D341Med (cell line): ENCODE measurements at regions not wholly inside any gene's neighbourhood (a gene's known extent, or its start where the extent isn't known, plus 50 kb on each side); places are given as distances from the start of the nearest gene placed in this dataset.
"Not testable (repeated sequence)": the region's sequence is repeated elsewhere in the genome, so short reads cannot be mapped to it uniquely, and the experiment has no call there.

ENCODE experiments used
- DNase-seq: peaks from one replicate; pipeline ENCODE4 v3.0.0; 2012; ENCODE audit warnings: low spot score

DNA sequence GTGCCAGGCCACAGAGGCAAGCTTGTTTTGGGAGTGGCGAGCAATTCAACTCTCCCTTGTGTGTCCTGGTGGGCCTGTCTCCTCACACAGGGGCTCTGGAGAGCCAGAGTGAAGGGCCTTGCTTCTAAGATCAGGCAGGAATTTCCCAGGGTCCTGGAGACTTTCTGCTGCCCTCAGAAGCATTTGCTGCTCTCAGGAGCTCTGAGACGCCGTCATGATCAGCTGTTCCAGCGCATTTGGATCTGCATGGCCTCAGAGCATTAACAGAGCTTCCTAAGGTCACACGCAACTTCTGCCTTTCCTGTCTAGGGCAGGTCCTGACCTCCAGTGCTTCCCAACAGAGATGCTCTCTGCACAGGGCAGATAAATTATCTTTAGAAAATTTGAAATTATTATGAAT is 52.2 kb upstream of the C10orf90 start:
- DNase-seq, result no peak

DNA sequence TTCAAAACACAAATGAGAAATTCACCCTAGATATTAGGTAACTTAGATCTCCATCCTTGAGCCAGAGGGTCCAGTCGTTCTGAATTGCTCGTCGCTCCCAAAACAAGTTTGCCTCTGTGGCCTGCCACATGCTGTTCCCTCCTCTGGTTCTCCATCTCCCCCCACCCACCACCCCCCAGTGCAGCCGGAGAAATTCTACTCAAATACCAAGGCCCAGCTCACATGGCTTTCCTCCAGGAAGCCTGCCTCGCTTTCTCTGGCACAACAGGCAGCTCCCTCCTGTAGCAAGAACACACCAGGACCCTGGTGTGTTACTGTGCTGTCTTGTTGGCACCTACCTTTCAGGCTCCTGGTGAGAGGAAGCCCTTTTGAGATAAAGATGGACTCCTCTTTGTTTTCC is 52.7 kb upstream of the C10orf90 start:
- no peak for DNase-seq

DNA sequence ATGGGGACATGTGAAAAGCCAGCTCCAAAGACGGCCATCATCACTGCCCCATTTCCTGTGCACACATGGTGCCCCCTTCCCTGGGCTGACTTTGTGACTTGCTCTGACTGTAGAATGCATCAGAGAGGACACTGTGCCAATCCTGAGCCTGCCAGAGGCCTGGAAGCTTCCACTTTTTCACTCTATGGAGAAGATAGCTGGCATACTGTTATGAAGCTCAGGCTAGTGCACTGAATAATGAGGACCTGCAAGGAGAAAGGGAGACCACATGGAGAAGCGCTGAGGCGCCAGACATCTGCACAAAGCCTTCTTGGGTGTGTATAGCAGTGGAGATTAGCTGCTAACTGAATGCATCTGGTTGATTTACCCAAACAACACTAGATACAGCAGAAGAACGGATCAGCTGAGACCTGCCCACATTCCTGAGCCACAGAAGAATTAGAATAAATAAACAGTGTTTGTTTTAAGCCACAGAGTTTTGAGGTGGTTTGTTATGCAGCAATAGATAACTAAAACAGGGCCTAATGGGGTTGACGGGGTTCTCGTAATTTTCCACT is 58.9 kb upstream of the C10orf90 start:
- DNase-seq, result no peak

DNA sequence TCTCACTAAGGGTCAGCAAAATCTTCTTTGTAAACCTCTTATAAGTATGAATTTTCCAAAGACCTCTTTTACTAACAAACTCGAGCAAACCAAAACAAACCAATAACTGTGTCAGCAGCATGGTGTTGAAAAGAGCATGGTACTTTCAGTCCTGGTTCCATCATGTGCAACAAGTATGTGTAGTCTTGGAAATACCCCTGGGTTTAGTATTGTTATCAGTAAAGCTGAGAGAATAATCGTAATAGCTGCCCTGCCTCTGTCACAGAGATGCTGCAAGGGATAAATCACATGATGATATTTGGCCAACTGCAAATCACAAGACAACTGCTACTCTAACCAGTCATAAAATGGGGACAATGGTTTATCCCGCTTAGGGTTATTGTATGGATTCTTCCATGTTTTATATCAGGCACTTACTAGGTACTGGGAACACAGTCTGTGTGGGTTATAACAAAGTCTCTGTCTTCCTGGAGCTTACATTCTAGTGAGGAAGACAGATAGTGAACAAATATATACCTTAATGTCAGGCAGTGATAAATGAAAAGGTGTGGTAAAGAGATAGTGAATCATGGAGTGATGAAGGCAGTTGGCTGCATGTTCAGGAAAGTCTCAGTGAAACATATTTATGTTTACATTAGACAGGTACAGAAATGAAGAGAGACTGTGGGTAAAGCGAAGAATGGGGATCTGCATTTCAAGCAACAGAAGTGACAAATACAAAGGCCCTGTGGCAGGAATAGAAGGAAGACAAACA is 60.5 kb upstream of the C10orf90 start:
- no peak for DNase-seq

DNA sequence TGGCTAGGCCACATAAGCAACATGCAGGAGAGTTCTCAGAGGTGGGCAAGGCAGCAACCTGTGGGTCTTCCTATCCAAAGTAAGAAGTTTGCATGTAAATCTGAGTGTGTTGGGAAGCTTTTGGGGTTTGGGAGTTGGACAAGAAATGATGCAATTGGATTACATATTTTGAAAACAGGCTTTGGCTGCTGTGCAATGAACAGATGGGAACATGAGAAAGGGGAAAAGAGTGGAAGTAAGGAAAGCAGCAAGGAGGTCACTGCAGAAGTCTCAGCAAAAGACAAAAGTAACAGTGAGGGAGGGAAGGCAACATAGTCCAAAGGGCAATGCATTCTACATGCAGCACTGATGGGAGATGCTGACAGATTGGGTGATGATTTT is 61.1 kb upstream of the C10orf90 start:
- DNase-seq, result no peak

DNA sequence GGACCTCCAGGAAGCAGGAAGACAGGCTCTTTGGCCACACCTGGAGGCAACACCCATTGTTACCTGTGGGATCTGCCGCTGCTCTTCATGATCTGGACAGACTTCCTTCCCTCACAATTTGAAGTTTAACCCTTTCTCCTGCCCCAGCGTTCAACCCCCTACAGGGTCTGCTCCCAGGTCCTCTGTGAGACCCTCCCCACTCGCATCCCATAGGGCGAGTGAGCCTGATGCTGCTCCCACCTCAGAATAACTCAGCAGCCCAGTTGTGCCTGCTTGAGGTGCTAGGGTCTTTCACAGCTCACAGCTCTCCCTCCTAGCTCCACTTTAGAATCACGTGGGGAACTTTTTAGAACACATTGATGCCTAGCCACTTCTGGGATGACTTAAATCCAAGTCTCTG is 61.8 kb upstream of the C10orf90 start:
- DNase-seq, result no peak

DNA sequence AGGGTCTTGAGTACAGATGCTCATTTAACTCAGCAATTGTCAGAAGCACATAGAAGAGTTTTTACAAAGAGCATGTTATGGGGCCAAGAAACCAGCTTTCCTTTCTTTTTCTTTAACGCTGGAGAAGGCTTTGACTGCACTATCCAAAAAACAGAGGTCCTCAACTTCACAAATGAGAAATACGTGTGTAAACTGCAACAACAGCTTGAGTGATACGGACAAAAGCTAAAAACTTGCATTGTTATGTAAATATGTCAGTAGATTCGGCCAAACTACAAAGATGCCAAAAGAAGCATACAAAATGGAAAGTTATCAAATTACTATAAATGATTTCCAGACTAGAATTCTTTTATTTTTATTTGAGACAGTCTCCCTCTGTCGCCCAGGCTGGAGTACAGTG is 62.4 kb upstream of the C10orf90 start:
- DNase-seq, result no peak

DNA sequence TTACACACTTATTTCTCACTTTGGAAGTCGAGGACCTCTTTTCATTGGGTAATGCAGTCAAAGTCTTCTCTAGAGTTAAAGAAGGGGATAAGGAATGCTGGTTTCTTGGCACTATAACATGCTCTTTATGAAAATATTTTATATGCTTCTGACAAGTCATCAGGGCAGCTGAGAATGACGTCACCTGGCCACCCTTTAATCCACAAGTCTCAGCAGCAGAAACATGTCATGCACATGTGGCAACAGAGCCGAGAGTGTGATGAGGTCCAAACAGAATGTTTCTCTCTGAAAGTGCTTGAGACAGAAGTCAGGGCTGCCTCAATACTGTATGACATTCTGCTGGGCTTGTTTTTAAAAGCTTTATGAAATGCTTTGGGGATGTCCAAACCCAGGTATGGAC is 63.5 kb upstream of the C10orf90 start:
- DNase-seq, result no peak

DNA sequence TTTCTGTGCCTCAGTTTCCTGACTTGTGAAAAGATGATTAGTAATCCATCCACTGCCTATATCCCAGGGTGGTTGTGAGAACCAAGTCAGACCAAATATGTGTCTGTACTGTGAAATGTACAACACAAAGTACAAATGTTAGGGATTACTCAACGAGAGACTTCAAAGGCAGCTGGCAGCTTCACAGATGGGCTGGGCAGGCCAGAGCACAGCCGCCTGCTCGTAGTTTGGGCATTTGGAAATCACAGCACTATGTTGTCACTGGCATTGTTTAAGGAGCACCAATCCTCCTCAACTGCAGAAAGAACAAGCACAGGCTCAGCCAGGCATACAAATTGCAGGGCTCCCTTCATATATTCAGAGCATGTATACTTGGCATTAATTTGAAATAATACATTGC is 64.5 kb upstream of the C10orf90 start:
- DNase-seq, result no peak

DNA sequence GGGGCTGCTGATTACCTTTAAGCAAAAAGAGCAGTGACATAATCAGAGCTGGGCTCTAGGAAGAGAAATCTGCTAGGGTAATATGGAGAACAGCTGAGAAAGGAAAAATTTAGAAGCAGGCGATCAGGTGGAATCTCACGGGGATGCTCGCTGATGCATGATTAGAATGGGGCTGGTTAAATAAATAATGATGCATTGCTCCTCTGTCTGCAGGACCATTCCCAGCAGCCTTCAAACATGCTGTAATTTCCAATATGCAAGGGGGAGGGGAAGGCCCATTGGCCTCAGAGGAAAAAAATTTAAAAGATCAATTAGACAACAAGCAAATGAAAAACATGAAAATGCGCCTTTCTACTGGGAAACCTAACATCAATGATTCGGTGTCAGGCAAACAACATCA is 65.6 kb upstream of the C10orf90 start:
- DNase-seq, result no peak

DNA sequence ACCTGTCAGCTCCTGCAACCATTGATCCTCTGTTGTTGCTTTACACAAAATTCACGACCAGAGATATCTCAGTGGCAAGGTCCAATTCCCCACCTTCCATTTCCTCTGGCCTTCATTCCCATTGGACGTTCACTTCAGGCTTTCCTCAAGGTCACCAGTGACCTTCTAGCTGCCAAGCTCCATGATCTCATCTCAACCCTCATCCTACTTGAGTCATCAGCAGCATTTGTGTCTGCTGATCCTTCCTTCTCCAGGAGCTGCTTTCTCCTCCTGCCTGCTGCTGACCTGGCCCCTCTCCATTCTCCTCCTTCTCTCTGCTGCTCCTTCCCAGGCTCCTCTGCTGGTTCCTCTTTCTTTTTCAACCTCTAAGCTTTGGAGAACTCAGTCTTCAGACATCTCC is 66.2 kb upstream of the C10orf90 start:
- no peak for DNase-seq

DNA sequence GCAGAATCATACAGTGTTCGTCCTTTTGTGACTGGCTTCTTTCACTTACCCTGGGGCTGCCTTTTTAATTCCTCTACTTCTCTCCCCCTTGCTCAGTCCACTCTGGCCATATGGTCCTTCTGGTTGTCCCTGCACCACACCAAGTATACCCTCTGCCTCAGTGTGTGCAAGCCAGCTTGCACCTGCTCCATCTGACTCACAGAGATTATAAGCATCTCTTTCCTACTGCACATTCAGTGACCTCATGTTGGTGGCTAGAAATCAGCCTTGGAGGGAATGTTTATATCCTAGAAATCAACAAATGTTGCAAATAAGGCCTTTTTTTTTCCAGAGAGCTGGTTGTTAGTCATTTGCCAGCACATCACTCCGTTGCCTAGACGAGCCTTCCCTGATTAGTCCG is 67.5 kb upstream of the C10orf90 start:
- DNase-seq, result no peak

DNA sequence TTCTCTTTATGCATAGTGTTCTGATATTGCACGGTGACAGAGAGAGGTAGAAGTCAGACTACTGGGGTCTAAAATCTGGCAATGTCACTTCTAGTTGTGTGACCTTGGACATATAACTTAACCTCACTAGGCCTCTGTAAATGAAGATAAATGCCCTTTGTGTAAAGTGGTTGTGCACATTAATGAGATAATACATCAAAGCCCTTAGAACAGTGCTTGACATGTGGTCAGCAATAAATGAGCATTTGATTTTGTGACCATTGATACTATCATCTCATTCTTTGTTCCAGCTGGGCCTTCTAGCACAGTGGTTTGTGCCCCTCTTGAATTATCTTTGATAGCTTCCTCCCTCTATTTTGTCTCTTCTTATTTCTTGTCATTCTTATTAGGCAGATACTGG is 74.1 kb upstream of the C10orf90 start:
- DNase-seq, result no peak

DNA sequence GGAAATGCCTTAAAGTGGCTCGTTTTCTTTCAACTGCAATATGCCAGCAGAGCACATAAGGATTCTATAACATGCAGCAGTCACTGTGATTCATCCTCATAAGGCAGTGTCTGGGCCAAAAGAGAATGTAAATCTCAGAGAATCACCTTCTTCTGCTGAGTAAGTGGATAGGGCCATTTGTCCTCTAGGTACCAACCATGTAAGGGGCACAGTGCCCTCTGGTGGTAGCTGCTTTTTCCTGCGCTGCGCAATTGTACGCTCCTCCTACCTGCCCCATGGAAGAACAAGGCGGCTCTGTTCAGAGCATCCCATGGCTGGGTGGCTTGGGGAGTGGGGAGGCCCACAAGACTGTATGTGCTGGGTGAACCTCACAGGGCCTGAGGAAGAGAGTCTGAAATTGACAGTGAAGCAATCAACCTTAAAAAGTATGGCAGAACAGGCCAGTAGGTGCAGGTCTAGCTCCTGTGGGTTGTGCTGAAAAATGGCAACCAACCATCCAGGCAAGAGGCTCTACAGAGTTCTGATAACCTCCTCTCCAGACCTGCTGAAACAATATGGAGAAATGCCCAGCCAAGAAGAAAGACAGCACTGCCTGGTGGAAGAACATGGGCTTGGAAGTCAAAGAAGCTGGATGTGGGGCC is 78.6 kb upstream of the C10orf90 start:
- peak; percentile 57 for DNase-seq

DNA sequence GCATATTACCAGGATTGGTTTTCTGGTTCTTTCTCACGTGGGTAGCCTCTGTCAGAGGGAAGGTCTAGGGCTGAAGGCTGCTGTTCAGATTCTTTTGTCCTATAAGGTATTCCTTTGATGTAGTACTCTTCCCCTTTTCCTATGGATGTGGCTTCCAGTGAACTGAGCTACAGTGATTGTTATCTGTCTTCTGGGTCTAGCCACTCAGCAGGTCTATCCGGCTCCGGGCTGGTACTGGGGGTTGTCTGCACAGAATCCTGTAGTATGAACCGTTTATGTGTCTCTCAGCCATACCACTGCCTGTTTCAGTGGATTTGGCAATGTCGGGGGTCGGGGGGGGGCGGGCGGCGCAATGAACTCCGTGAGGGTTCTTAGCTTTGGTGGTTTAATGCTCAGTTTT is 84.5 kb upstream of the C10orf90 start:
- DNase-seq, result no peak

DNA sequence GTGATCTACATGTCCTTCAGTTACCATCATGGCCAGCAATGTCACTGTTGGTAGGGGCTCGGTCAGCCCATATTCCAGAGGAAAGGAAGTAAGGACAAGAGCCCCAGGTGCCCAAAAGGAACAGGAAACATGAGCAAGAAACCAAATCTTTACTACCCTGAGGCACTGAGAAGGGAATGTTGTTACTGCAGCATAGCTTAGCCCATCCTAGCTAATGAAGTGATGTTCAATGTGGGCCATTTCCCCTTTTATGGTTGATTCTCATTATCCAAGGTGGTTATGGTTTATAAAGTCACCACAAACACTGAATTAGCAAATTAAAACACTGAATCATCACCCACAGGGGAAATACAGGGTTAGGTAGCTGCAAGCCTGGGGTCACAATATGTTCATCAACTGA is 88.4 kb upstream of the C10orf90 start:
- DNase-seq, result no peak

DNA sequence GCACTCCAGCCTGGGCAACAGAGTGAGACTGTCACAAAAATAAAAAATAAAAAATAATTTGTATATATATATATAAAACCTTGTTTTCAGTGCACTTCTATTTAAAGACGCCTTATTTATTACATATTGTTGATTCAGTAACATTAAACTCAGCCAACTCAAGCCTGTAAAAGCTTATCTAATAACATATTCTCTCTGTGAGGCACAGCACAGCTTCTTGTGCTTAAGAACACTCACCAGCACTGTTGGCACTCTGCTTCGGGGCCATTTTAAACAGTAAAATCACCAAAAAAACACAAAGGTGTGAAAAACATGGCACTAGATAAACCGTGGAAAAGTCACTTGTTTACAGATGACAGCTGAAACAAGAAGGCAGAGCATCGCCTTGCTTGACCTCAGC is 89.0 kb upstream of the C10orf90 start:
- DNase-seq, result no peak

DNA sequence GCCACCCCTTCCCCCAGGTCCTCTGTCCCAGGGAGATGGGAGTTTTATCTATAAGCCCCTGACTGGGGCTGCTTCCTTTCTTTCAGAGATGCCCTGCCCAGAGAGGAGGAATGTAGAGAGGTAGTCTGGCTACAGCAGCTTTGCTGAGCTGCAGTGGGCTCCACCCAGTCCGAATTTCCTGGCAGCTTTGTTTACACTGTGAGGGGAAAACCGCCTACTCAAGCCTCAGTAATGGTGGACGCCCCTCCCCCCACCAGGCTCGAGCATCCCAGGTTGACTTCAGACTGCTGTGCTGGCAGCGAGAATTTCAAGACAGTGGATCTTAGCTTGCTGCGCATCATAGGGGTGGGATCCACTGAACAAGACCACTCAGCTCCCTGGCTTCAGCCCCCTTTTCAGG is 96.2 kb upstream of the C10orf90 start:
- DNase-seq, result not testable (repeated sequence)

DNA sequence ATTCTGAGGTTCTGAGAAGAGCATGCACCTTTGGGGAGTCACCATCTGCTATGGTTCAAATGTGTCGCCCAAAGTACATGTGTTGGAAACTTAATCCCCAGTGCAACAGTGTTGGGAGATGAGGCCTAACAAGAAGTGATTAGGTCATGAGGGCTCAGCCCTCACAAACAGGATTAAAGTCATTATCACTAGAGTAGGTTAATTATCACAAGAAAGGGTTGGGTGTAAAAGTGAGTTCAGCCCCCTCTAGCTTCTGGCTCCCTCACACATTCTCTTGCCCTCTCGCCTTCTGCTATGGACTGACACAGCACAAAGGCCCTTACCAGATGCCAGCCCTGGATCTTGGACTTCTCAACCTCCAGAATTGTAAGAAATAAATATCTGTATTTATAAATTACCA is 100.3 kb upstream of the C10orf90 start:
- no peak for DNase-seq

DNA sequence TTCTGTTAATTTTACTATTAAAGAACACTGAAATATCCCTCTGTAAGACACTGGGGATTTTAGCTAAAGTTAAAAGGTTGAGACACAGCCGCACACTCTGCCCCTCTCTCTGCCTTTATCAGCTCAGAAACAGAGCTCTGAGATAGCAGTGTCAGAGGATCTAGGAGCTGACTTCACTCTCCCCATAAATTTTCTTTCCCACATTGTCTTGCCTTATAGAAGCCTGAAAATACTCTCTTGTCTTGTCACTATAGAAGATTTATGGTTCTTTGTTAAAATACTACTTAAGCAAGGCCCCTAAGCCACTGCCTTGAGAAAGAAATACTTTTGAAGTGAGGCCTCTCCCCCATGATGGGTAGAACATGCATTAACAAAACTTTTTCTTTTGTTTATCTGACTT is 105.7 kb upstream of the C10orf90 start:
- DNase-seq, result no peak

DNA sequence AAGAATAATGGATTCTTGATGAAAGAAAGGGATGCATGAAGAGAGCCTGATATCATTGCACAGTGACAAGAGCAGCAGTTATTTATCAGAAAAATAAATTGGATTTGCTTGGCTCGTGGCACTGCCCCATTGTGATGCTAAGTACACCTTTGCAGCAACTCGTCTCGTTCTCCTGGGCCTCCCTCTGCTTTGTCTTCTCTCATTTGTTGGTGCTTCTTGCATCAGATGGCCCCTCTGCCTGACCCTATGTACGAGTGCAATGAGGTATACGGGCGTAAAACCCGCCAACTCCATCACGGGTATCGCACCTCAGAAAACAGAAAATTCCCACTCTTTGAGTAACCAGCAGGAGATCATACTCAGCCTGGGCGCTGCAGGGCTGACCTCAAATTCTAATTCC is 107.2 kb upstream of the C10orf90 start:
- no peak for DNase-seq

DNA sequence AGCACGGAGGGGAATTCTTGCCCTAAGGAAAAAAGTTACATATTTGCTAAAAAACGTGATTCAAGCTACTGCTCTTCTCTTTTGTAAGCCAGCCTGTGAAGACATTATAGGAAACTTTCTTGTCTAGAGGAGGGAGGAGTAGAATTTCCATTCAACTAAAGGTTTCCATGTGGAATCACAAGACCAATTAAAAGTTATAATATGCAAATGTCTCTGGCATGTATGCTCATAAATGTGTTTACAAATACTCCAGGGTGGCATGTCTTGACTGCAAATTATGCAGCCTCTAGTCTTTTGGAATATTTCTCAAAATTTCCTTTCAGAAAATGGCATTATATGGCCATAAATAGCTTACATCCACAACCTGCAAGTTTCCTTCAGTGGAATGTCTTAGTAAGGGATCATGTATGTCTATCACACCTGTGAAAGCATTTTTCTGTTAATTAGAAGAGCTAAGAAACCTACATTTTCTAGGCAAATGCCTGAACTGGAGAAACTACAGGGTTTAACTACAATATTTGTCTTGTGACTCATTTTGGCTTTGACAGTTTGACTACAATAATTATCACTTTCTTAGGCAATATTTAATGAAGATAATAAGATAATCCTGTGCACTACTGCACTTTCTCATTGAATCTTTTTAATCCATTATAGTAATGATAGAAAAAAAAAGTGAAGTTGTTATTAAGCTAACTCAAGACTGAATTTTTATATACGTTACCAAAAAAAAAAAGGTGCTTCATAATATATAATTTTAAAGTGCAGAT is 111.1 kb upstream of the C10orf90 start:
- DNase-seq, result no peak
